GM12878 (cell line): ENCODE measurements at regions not wholly inside any gene's neighbourhood (a gene's known extent, or its start where the extent isn't known, plus 50 kb on each side); places are given as distances from the start of the nearest gene placed in this dataset.

Source experiments
- ASH2L ChIP-seq: fragments of 300-600, 200-600 bp; sonication (generic); IDR thresholded peaks from 2 replicates; pipeline ENCODE4 v1.6.1; 2017; ENCODE audit warnings: low read depth, mild to moderate bottlenecking, borderline replicate concordance
- DPF2 ChIP-seq: fragments of 450-650 bp; IDR thresholded peaks from 2 replicates; pipeline ENCODE4 v1.6.1; 2017; ENCODE audit warnings: mild to moderate bottlenecking
- EED ChIP-seq: sonication (generic); IDR thresholded peaks from 2 replicates; pipeline ENCODE4 v1.6.1; 2016; ENCODE audit warnings: antibody characterized with exemption, low read depth
- EGR1 ChIP-seq, 2 experiments: IDR thresholded peaks; 1 replicate in 1 of 2; 2 replicates in 1 of 2; pipeline ENCODE4 v1.6.1; 2011 to 2012; ENCODE audit warnings: low read depth in 2 of 2, low read length in 2 of 2, borderline replicate concordance in 1 of 2, mild to moderate bottlenecking in 1 of 2, moderate library complexity in 1 of 2
- FOS ChIP-seq: IDR thresholded peaks from 3 replicates; pipeline ENCODE4 v1.6.1; 2011; ENCODE audit warnings: borderline replicate concordance; ENCODE audit not compliant: insufficient read length; ENCODE audit errors: extremely low read depth
- FOXM1 ChIP-seq: IDR thresholded peaks from 2 replicates; pipeline ENCODE4 v1.6.1; 2012; ENCODE audit warnings: low read depth, mild to moderate bottlenecking, inconsistent platforms, low read length, moderate library complexity
- HSF1 ChIP-seq: fragments of 150-350 bp; IDR thresholded peaks from 2 replicates; pipeline ENCODE4 v1.6.1; 2014; ENCODE audit warnings: mild to moderate bottlenecking, low read depth, low read length
- IKZF1 ChIP-seq: fragments of 450-650 bp; conservative IDR thresholded peaks from 2 replicates; pipeline ENCODE4 v1.6.1; 2017; ENCODE audit warnings: antibody characterized with exemption, mild to moderate bottlenecking
- IRF3 ChIP-seq: fragments of 450-650 bp; IDR thresholded peaks from 2 replicates; pipeline ENCODE4 v1.6.1; 2014; ENCODE audit warnings: mild to moderate bottlenecking
- KAT2A ChIP-seq: conservative IDR thresholded peaks from 2 replicates; pipeline ENCODE4 v1.6.1; 2011; ENCODE audit warnings: low read depth, low read length; ENCODE audit not compliant: control insufficient read depth
- KLF5 ChIP-seq: fragments of 450-650 bp; IDR thresholded peaks from 2 replicates; pipeline ENCODE4 v1.6.1; 2014; ENCODE audit warnings: mild to moderate bottlenecking; ENCODE audit not compliant: partially characterized antibody
- NRF1 ChIP-seq: conservative IDR thresholded peaks from 2 replicates; pipeline ENCODE4 v1.6.1; 2011; ENCODE audit warnings: mild to moderate bottlenecking, low read depth, low read length, improper control_type of control experiment
- PAX5 ChIP-seq: IDR thresholded peaks from 2 replicates; pipeline ENCODE4 v1.6.1; 2011; ENCODE audit warnings: low read depth, low read length, borderline replicate concordance
- RCOR1 ChIP-seq: conservative IDR thresholded peaks from 2 replicates; pipeline ENCODE4 v1.6.1; 2012; ENCODE audit warnings: low read depth, low read length, improper control_type of control experiment
- SMAD5 ChIP-seq: IDR thresholded peaks from 2 replicates; pipeline ENCODE4 v1.6.1; 2016; ENCODE audit warnings: antibody characterized with exemption, low read depth
- SREBF2 ChIP-seq: IDR thresholded peaks from 2 replicates; pipeline ENCODE4 v1.6.1; 2012; ENCODE audit warnings: mild to moderate bottlenecking, low read length
- TCF12 ChIP-seq: IDR thresholded peaks from 2 replicates; pipeline ENCODE4 v1.6.1; 2011; ENCODE audit warnings: low read depth, mild to moderate bottlenecking, low read length
- ZNF207 ChIP-seq: fragments of 450-650 bp; IDR thresholded peaks from 2 replicates; pipeline ENCODE4 v1.6.1; 2014; ENCODE audit warnings: antibody characterized with exemption, mild to moderate bottlenecking, borderline replicate concordance
- TF ChIP-seq, protein P1 (sequence below): IDR thresholded peaks from 2 replicates; pipeline ENCODE4 v1.6.1; 2012; ENCODE audit warnings: improper control_type of control experiment, low read depth, low read length; ENCODE audit not compliant: insufficient replicate concordance
- TF ChIP-seq, protein P2 (sequence below): IDR thresholded peaks from 2 replicates; pipeline ENCODE4 v1.6.1; 2011; ENCODE audit warnings: borderline replicate concordance, low read depth, mild to moderate bottlenecking, moderate library complexity, mixed read lengths, low read length; ENCODE audit not compliant: insufficient read depth; ENCODE audit errors: extremely low read length

- TF ChIP-seq HSF1 (no peak), TCF12 (no peak), NRF1 (no peak), KLF5 (no peak), FOS (no peak), ZNF207 (no peak), SMAD5 (no peak), SREBF2 (no peak), IRF3 (no peak), FOXM1 (peak; percentile 34), KAT2A (no peak), EGR1 (IDR thresholded peaks at IDR 0.05; ENCODE audit: borderline replicate concordance in 1 of 2, low read depth in 2 of 2, low read length in 2 of 2) (no peak), ASH2L (0 out of 2 replicates have a peak, but pooled peaks have one; percentile 10), PAX5 (peak; percentile 28; the same call in 1 of the 2 replicates), EED (no peak), IKZF1 (no peak), RCOR1 (no peak), DPF2 (no peak)
- TF ChIP-seq, protein P1, sequence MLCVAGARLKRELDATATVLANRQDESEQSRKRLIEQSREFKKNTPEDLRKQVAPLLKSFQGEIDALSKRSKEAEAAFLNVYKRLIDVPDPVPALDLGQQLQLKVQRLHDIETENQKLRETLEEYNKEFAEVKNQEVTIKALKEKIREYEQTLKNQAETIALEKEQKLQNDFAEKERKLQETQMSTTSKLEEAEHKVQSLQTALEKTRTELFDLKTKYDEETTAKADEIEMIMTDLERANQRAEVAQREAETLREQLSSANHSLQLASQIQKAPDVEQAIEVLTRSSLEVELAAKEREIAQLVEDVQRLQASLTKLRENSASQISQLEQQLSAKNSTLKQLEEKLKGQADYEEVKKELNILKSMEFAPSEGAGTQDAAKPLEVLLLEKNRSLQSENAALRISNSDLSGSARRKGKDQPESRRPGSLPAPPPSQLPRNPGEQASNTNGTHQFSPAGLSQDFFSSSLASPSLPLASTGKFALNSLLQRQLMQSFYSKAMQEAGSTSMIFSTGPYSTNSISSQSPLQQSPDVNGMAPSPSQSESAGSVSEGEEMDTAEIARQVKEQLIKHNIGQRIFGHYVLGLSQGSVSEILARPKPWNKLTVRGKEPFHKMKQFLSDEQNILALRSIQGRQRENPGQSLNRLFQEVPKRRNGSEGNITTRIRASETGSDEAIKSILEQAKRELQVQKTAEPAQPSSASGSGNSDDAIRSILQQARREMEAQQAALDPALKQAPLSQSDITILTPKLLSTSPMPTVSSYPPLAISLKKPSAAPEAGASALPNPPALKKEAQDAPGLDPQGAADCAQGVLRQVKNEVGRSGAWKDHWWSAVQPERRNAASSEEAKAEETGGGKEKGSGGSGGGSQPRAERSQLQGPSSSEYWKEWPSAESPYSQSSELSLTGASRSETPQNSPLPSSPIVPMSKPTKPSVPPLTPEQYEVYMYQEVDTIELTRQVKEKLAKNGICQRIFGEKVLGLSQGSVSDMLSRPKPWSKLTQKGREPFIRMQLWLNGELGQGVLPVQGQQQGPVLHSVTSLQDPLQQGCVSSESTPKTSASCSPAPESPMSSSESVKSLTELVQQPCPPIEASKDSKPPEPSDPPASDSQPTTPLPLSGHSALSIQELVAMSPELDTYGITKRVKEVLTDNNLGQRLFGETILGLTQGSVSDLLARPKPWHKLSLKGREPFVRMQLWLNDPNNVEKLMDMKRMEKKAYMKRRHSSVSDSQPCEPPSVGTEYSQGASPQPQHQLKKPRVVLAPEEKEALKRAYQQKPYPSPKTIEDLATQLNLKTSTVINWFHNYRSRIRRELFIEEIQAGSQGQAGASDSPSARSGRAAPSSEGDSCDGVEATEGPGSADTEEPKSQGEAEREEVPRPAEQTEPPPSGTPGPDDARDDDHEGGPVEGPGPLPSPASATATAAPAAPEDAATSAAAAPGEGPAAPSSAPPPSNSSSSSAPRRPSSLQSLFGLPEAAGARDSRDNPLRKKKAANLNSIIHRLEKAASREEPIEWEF = no peak
- TF ChIP-seq, protein P2, sequence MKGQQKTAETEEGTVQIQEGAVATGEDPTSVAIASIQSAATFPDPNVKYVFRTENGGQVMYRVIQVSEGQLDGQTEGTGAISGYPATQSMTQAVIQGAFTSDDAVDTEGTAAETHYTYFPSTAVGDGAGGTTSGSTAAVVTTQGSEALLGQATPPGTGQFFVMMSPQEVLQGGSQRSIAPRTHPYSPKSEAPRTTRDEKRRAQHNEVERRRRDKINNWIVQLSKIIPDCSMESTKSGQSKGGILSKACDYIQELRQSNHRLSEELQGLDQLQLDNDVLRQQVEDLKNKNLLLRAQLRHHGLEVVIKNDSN = no peak
These were observed 219.3 kb upstream of the MKLN1 start (continued) for GRCh38 chr7:131108212-131108940.
